CD4-positive, alpha-beta T cell treated with Interleukin-10 for 1 hour (primary cell): ENCODE measurements at regions not wholly inside any gene's neighbourhood (a gene's known extent, or its start where the extent isn't known, plus 50 kb on each side); places are given as distances from the start of the nearest gene placed in this dataset.
"Not testable (repeated sequence)": the region's sequence is repeated elsewhere in the genome, so short reads cannot be mapped to it uniquely, and the experiment has no call there.

Experiments used
- DNase-seq: peaks from one replicate; pipeline ENCODE4 v3.0.0-alpha.2; 2020

GRCh38 chr17:51347851-51348584 is 87.7 kb downstream of the UTP18 start:
- no peak for DNase-seq

- no peak for DNase-seq
Measured at GRCh38 chr17:51351080-51351479, 90.7 kb downstream of the UTP18 start.

GRCh38 chr17:51351890-51352289 is 91.5 kb downstream of the UTP18 start:
- no peak for DNase-seq

GRCh38 chr17:51352798-51353197 is 92.5 kb downstream of the UTP18 start:
- no peak for DNase-seq

- DNase-seq = no peak
Measured at GRCh38 chr17:51353296-51353695, 93.0 kb downstream of the UTP18 start.

GRCh38 chr17:51354936-51355335 is 94.6 kb downstream of the UTP18 start:
- no peak for DNase-seq

GRCh38 chr17:51355441-51356410 is 95.4 kb downstream of the UTP18 start:
- DNase-seq = no peak

- no peak for DNase-seq
Measured at GRCh38 chr17:51359055-51359454, 98.7 kb downstream of the UTP18 start.

GRCh38 chr17:51362811-51363585 is 102.7 kb downstream of the UTP18 start:
- no peak for DNase-seq

GRCh38 chr17:51365090-51365489 is 104.7 kb downstream of the UTP18 start:
- peak; percentile 4 for DNase-seq

- DNase-seq = no peak
Measured at GRCh38 chr17:51366866-51367265, 106.5 kb downstream of the UTP18 start.

- DNase-seq = not testable (repeated sequence)
Measured at GRCh38 chr17:51367836-51368235, 107.5 kb downstream of the UTP18 start.

- DNase-seq = peak; percentile 58
Measured at GRCh38 chr17:51371732-51372151, 111.4 kb downstream of the UTP18 start.

- peak; percentile 25 for DNase-seq
Measured at GRCh38 chr17:51372345-51373004, 112.1 kb downstream of the UTP18 start.

- no peak for DNase-seq
Measured at GRCh38 chr17:51373489-51374152, 113.3 kb downstream of the UTP18 start.

- DNase-seq = no peak
Measured at GRCh38 chr17:51374209-51374608, 113.9 kb downstream of the UTP18 start.

- no peak for DNase-seq
Measured at GRCh38 chr17:51375771-51376170, 115.4 kb downstream of the UTP18 start.

- no peak for DNase-seq
Measured at GRCh38 chr17:51376739-51377138, 116.4 kb downstream of the UTP18 start.

- DNase-seq = no peak
Measured at GRCh38 chr17:51381262-51381661, 120.9 kb downstream of the UTP18 start.

- no peak for DNase-seq
Measured at GRCh38 chr17:51385208-51385607, 124.9 kb downstream of the UTP18 start.

GRCh38 chr17:51387582-51387981 is 127.2 kb downstream of the UTP18 start:
- no peak for DNase-seq

GRCh38 chr17:51387986-51388385 is 127.6 kb downstream of the UTP18 start:
- no peak for DNase-seq
